GM18858 (cell line): ENCODE measurements at regions not wholly inside any gene's neighbourhood (a gene's known extent, or its start where the extent isn't known, plus 50 kb on each side); places are given as distances from the start of the nearest gene placed in this dataset.
"Not testable (repeated sequence)": the region's sequence is repeated elsewhere in the genome, so short reads cannot be mapped to it uniquely, and the experiment has no call there.

Experiments
- ATAC-seq: cut with Tn5 transposase; IDR thresholded peaks from one replicate; pipeline ENCODE4 v1.9.1; 2021; ENCODE audit not compliant: unreplicated experiment

GRCh38 chr16:77060614-77061013 lies 130.4 kb upstream of the MON1B start:
- ATAC-seq = no peak

- ATAC-seq = no peak
These were observed 127.9 kb upstream of the MON1B start for GRCh38 chr16:77062878-77063675.

DNA sequence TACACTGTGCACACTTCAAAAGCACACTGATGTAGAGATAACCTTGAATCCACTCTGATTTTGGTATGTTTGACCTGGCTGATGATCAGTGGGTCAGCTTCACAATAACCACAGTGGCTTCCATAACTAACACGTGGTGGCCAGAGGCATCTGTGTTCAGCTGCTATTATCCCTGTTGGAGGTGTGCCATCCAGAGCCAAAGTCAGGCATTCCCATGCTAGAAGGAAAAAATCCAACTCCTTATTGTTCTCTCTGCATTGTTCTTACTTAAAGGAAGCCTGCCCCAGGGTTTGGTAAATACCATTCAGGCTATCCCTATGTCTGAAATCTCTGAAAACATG lies 127.3 kb upstream of the MON1B start:
- ATAC-seq = no peak

GRCh38 chr16:77064037-77064436 lies 127.0 kb upstream of the MON1B start:
- ATAC-seq = no peak

DNA sequence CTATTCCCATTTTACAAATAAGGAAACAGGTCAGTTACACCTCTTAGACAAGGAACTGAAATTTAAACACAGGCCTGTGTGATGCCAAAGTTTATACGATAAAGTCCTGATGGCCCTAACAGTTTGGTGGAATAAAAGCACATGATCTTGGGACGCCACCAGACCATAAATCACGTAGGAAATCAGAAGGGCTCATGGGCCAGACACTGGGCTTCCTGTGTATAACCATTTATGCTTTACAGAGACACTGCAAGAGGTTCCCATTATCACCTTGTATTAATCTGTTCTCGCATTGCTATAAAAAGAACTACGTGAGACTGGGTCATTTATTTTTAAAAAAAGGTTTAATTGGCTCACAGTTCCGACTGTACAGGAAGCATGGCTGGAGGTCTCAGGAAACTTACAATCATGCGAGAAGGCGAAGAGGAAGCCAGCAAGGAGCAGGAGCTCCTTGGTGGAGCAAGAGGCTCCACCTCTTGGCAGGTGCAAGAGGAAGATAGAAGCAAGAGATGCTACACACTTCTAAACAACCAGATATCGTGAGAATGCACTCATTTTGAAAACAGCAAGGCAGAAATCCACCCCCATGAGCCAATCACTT lies 124.0 kb upstream of the MON1B start:
- ATAC-seq = no peak

DNA sequence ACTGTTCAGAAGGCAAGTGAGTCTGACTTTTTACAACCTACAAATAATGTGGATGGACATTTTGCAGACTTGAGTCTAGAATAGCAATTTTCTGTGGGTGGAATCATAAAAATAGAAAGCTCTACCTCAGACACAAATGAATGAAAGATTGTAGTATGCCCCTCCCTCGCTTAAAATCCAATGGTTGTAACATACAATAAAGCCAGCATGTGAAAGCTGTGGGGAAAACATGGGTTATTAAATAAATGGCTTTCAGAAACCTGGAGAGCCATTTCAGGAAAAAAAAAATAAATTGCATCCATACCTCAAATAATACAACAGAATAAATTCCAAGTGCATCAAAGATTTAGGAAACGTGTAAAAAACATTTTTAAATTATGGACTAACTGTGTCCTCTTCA lies 123.1 kb upstream of the MON1B start:
- no peak for ATAC-seq

- ATAC-seq = no peak
These were observed 122.6 kb upstream of the MON1B start for GRCh38 chr16:77068402-77068801.

GRCh38 chr16:77069929-77070328 lies 121.1 kb upstream of the MON1B start:
- ATAC-seq = no peak

DNA sequence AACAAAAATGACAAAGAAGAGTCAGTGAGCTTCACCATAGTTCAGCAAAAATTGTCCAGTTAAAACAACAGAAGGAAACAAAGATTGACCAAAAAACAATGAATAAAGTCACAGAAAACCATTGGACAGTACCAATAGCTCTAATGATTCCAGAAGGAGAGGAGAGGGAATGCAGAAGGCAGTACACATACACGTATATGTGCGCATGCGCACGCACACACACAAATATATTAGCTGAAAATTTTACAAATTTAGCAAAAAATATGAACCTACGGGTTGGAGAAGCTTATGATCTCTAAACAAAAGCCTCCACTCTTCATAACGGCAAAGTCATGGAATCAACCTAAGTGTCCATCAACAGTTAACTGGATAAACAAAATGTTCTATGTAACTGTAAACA lies 120.3 kb upstream of the MON1B start:
- no peak for ATAC-seq

GRCh38 chr16:77076839-77077238 lies 114.2 kb upstream of the MON1B start:
- ATAC-seq = no peak

DNA sequence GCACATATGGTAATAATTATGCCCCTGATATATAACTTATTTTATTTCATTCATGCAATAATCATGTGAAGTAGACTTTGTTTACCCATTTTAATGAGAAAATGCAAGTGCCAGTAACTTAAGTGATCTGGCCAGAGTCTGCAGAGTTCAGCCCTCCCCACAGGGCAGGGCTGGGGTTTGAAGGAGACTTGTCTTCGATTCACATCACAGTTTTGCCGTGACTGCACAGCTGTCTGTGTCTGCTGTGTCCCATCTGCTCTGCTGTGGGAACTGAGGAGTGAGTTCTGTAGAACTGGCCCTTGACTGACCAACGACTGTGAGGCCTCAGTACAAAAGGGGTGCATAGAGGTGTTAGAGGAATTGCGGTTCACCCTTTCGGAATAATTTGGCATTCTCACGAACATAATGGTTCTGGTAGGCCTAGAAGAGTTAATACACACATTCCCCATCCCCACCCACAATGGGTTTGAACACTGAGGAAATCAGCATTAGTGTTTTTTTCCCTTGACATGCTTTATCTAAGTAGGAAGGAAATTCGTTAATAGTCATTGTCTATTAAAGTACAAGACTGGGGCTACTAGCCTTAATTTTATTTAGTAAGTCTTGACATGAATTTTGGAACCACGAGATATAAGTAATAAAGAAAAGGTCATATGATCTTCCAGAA lies 113.6 kb upstream of the MON1B start:
- ATAC-seq = no peak

DNA sequence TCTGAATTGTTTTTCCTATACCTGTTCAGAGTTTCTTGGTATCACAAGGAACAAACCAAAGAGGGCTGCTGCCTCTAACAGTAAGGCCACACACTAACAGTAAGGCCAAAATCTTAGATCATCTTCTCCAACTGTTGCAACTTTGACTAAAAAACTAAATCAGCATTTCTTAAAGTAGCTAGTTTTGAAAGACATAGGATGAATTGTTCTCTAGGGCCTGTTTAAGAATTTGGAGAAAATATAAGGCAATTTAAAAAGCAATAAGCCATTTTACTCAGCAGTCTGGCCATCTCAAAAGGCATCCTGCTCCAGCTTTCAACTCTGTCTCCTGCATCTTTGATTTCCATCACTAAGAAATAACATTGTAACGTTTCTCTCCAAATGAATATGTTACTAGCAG lies 105.0 kb upstream of the MON1B start:
- no peak for ATAC-seq

GRCh38 chr16:77090062-77090461 lies 100.9 kb upstream of the MON1B start:
- ATAC-seq = no peak

GRCh38 chr16:77093309-77093708 lies 97.7 kb upstream of the MON1B start:
- no peak for ATAC-seq

- no peak for ATAC-seq
These were observed 97.0 kb upstream of the MON1B start for GRCh38 chr16:77093999-77094398.

DNA sequence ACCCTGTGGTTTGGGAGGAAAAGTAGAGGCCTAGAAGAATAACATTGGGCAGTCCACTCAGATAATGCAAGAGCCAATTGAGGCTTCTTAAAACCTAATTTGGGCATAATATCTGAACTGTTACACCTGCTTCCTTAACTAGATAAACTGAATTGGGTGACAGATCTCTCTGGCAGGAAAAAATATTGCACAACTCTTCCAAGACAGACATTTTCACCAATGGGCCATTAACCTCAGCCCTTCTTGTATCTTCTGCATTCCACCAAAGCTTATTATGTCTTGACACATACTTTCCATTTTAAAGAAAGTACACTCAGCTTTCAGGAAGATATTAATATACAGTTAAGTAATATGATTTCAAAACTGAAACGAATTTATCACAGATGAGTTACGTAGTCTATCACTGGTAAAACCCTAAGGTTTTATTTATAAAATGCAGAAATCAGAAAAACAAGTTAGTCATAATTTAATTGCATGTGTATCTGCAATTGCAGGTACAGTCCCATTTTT lies 79.9 kb upstream of the MON1B start:
- no peak for ATAC-seq

DNA sequence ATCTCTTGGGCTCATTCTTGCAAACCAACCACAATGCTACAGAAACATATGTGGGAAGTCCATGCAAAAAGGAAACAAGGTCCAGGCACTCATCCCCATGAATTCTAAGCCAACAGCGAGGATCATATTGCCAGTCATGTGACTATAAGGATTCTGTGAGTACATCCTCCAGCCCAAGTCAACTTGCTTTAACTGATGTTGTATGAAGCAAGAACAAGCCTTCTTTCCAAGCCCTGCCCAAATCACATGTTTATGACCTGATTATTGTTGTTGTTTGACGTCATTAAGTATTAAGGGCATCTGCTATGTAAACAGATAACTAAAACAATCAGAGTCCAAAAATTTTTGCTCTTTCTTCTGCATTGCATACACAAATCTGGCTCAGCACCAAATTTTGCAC lies 78.2 kb upstream of the MON1B start:
- ATAC-seq = no peak

DNA sequence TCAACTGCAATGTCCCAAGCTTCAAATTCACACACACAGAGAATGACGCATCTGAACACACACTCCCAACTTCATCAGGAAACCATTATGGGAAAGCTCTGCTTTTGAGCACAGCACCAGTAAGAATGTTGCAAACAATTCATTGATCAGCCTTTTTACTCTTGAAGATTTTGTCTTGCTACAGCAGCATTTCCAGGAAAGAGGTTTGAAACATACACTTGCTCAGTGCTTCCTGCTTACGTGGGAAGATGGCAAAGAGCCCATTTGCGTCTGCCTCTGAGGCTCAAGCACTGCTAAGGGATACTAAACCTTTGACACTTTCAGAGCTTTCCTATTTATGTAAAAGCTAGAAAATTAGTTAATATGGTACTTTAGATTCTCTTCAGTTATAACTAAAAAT lies 77.2 kb upstream of the MON1B start:
- no peak for ATAC-seq

DNA sequence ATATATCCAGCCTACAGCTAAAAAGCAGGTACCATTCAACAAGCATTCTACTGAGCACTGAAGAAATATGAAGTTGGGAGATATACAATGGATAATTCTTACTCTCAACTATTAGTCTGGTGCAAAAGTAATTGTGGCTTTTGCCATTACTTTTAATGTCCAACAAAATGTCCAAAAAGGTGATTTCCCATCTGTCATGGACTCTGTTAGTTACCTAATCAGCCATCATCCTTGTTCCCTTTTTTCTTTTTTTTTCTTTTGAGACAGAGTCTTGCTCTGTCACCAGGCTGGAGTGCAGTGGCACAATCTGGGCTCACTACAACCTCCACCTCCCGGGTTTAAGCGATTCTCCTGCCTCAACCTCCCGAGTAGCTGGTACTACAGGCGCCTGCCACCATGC lies 76.6 kb upstream of the MON1B start:
- not testable (repeated sequence) for ATAC-seq

- no peak for ATAC-seq
These were observed 74.1 kb upstream of the MON1B start for GRCh38 chr16:77116856-77117255.

DNA sequence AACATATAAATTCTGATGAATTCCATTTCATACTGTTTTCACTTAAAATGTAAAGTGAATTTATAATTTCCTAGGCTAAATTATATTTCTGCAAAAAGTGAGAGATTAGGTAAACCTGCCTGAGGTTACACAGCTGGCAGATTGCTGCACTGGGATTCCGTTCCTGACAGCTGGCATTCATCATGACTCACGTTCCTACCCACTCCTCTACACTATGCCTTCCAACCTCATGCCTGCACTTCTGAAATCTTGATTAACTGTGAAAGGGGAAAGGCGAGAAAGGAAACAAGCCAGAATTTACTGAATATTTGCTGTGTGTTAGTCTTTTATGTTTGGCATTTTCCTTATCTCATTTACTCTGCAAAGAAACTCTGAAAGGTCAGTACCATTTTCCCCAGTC lies 73.3 kb upstream of the MON1B start:
- ATAC-seq = no peak

- ATAC-seq = no peak
These were observed 59.6 kb upstream of the MON1B start for GRCh38 chr16:77131398-77131797.
